Neural cell (in vitro differentiated cells): ENCODE measurements at regions not wholly inside any gene's neighbourhood (a gene's known extent, or its start where the extent isn't known, plus 50 kb on each side); places are given as distances from the start of the nearest gene placed in this dataset.

Experiments
- H2AFZ ChIP-seq: fragments of 200-600, 300-800 bp; sonication (generic), shearing (Covaris generic); 2 replicates; pipeline ENCODE4 v1.6.0; 2014; ENCODE audit warnings: low read depth, mild to moderate bottlenecking, antibody characterized with exemption, low read length, moderate library complexity
- H3F3A ChIP-seq: fragments of 200-600 bp; shearing (Covaris generic); 2 replicates; pipeline ENCODE4 v1.6.1; 2016; ENCODE audit warnings: mild to moderate bottlenecking, moderate library complexity, mixed read lengths, antibody characterized with exemption, low read length; ENCODE audit not compliant: insufficient read depth, poor library complexity, severe bottlenecking
- H3K27ac ChIP-seq: fragments of 200-600, 300-800 bp; sonication (generic), shearing (Covaris generic); 2 replicates; pipeline ENCODE4 v1.5.1; 2014; ENCODE audit warnings: mild to moderate bottlenecking, low read length, moderate library complexity
- H3K27me3 ChIP-seq: fragments of 300-800, 200-600 bp; sonication (generic), shearing (Covaris generic); 2 replicates; pipeline ENCODE4 v1.6.0; 2014; ENCODE audit warnings: mild to moderate bottlenecking, low read depth, low read length, moderate library complexity; ENCODE audit not compliant: insufficient read depth
- H3K36me3 ChIP-seq: fragments of 300-800, 200-600 bp; sonication (generic), shearing (Covaris generic); 2 replicates; pipeline ENCODE4 v1.5.1; 2014; ENCODE audit warnings: mild to moderate bottlenecking, antibody characterized with exemption, low read length, moderate library complexity; ENCODE audit not compliant: insufficient read depth
- H3K4me2 ChIP-seq: fragments of 300-800, 200-600 bp; sonication (generic), shearing (Covaris generic); 2 replicates; pipeline ENCODE4 v1.6.0; 2014; ENCODE audit warnings: mild to moderate bottlenecking, low read length
- H3K4me3 ChIP-seq: fragments of 300-800, 200-600 bp; sonication (generic), shearing (Covaris generic); 2 replicates; pipeline ENCODE4 v1.5.1; 2014; ENCODE audit warnings: mild to moderate bottlenecking, low read length, moderate library complexity
- H3K79me2 ChIP-seq: fragments of 200-600 bp; shearing (Covaris generic); replicated peaks from 2 replicates; pipeline ENCODE4 v1.6.0; 2014; ENCODE audit warnings: mild to moderate bottlenecking, low read length, moderate library complexity; ENCODE audit not compliant: insufficient read depth
- H3K9ac ChIP-seq: fragments of 300-800, 200-600 bp; sonication (generic), shearing (Covaris generic); 2 replicates; pipeline ENCODE4 v1.6.1; 2016; ENCODE audit warnings: mild to moderate bottlenecking, low read length, mixed read lengths
- H3K9me2 ChIP-seq: fragments of 200-600 bp; shearing (Covaris generic); 2 replicates; pipeline ENCODE4 v1.6.1; 2016; ENCODE audit warnings: mild to moderate bottlenecking, low read length, mixed read lengths; ENCODE audit not compliant: insufficient read depth
- H3K9me3 ChIP-seq: fragments of 200-600, 300-800 bp; sonication (generic), shearing (Covaris generic); 2 replicates; pipeline ENCODE4 v1.6.1; 2016; ENCODE audit warnings: mild to moderate bottlenecking, mixed run types, low read length, moderate library complexity, mixed read lengths
- H4K20me1 ChIP-seq: fragments of 200-600 bp; shearing (Covaris generic); 2 replicates; pipeline ENCODE4 v1.6.1; 2016; ENCODE audit warnings: mild to moderate bottlenecking, mixed run types; ENCODE audit not compliant: insufficient read depth
- EP300 ChIP-seq: fragments of 450-650 bp; conservative IDR thresholded peaks from 2 replicates; pipeline ENCODE4 v1.6.1; 2014; ENCODE audit warnings: antibody characterized with exemption, mild to moderate bottlenecking, moderate library complexity; ENCODE audit not compliant: poor library complexity, severe bottlenecking
- EZH2 ChIP-seq: fragments of 200-600, 300-800 bp; shearing (Covaris generic), sonication (generic); IDR thresholded peaks from 2 replicates; pipeline ENCODE4 v1.6.1; 2014; ENCODE audit warnings: antibody characterized with exemption, low read length, borderline replicate concordance, mild to moderate bottlenecking; ENCODE audit not compliant: insufficient read depth, poor library complexity, severe bottlenecking
- MXI1 ChIP-seq: fragments of 450-650 bp; conservative IDR thresholded peaks from 2 replicates; pipeline ENCODE4 v1.6.1; 2014; ENCODE audit warnings: antibody characterized with exemption, mild to moderate bottlenecking; ENCODE audit not compliant: poor library complexity, severe bottlenecking
- POLR2AphosphoS5 ChIP-seq: IDR thresholded peaks from 2 replicates; pipeline ENCODE4 v1.6.1; 2012
- RAD21 ChIP-seq: fragments of 450-650 bp; conservative IDR thresholded peaks from 2 replicates; pipeline ENCODE4 v1.6.1; 2014; ENCODE audit warnings: antibody characterized with exemption, mild to moderate bottlenecking, moderate library complexity
- SMC3 ChIP-seq: fragments of 450-650 bp; conservative IDR thresholded peaks from 2 replicates; pipeline ENCODE4 v1.6.1; 2014; ENCODE audit warnings: antibody characterized with exemption, mild to moderate bottlenecking, moderate library complexity; ENCODE audit not compliant: poor library complexity
- TAF1 ChIP-seq: IDR thresholded peaks from 2 replicates; pipeline ENCODE4 v1.6.1; 2012; ENCODE audit warnings: low read depth
- TF ChIP-seq, protein P1 (sequence below): IDR thresholded peaks from 2 replicates; pipeline ENCODE4 v1.6.1; 2012; ENCODE audit warnings: borderline replicate concordance
- TF ChIP-seq, protein P2 (sequence below): fragments of 450-650 bp; IDR thresholded peaks from 2 replicates; pipeline ENCODE4 v1.5.1; 2014; ENCODE audit warnings: antibody characterized with exemption, mild to moderate bottlenecking, moderate library complexity; ENCODE audit not compliant: poor library complexity, severe bottlenecking

DNA sequence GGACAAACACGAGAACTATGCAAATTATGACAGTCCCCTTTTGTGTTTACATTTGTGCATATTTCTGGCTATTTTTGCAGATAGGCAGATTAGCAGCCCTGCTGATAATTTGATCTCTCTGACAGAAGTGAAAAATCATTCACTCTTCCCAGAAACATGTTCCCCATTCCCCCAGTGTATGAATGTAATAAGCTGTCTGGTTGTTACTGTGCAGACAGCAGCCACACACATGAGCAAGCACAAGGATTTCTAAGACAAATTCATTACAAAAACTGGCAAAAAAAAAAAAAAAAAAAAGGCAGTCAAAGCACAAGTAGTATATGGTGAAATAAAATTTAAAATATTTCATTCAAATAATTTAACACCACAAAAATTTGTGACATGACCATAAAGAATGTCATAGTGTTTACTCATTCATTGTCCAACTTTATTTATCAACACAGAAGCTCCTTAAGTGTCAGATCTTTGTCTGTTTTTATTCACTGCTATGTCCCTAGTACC is 95.5 kb upstream of the VGLL2 start:
- Histone ChIP-seq H3K9me2 (no peaks in the 10 kb centered on the region), H3K4me2 (no peak overlapping the region), H3K4me3 (peak overlapping the region; percentile 23), H4K20me1 (no peaks in the 10 kb centered on the region), H3K36me3 (no peaks in the 10 kb centered on the region), H3K79me2 (no peaks in the 10 kb centered on the region), H3K27me3 (no peaks in the 10 kb centered on the region), H3K27ac (no peak overlapping the region), H2AFZ (no peak overlapping the region), H3K9me3 (no peaks in the 10 kb centered on the region), H3F3A (no peaks in the 10 kb centered on the region), H3K9ac (no peak overlapping the region)
- TF ChIP-seq MXI1 (no peak), EZH2 (no peak), TAF1 (no peak), EP300 (no peak), RAD21 (no peak), SMC3 (no peak), POLR2AphosphoS5 (no peak)
- TF ChIP-seq, protein P1, sequence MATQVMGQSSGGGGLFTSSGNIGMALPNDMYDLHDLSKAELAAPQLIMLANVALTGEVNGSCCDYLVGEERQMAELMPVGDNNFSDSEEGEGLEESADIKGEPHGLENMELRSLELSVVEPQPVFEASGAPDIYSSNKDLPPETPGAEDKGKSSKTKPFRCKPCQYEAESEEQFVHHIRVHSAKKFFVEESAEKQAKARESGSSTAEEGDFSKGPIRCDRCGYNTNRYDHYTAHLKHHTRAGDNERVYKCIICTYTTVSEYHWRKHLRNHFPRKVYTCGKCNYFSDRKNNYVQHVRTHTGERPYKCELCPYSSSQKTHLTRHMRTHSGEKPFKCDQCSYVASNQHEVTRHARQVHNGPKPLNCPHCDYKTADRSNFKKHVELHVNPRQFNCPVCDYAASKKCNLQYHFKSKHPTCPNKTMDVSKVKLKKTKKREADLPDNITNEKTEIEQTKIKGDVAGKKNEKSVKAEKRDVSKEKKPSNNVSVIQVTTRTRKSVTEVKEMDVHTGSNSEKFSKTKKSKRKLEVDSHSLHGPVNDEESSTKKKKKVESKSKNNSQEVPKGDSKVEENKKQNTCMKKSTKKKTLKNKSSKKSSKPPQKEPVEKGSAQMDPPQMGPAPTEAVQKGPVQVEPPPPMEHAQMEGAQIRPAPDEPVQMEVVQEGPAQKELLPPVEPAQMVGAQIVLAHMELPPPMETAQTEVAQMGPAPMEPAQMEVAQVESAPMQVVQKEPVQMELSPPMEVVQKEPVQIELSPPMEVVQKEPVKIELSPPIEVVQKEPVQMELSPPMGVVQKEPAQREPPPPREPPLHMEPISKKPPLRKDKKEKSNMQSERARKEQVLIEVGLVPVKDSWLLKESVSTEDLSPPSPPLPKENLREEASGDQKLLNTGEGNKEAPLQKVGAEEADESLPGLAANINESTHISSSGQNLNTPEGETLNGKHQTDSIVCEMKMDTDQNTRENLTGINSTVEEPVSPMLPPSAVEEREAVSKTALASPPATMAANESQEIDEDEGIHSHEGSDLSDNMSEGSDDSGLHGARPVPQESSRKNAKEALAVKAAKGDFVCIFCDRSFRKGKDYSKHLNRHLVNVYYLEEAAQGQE, result no peak
- TF ChIP-seq, protein P2, sequence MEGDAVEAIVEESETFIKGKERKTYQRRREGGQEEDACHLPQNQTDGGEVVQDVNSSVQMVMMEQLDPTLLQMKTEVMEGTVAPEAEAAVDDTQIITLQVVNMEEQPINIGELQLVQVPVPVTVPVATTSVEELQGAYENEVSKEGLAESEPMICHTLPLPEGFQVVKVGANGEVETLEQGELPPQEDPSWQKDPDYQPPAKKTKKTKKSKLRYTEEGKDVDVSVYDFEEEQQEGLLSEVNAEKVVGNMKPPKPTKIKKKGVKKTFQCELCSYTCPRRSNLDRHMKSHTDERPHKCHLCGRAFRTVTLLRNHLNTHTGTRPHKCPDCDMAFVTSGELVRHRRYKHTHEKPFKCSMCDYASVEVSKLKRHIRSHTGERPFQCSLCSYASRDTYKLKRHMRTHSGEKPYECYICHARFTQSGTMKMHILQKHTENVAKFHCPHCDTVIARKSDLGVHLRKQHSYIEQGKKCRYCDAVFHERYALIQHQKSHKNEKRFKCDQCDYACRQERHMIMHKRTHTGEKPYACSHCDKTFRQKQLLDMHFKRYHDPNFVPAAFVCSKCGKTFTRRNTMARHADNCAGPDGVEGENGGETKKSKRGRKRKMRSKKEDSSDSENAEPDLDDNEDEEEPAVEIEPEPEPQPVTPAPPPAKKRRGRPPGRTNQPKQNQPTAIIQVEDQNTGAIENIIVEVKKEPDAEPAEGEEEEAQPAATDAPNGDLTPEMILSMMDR, result no peak

DNA sequence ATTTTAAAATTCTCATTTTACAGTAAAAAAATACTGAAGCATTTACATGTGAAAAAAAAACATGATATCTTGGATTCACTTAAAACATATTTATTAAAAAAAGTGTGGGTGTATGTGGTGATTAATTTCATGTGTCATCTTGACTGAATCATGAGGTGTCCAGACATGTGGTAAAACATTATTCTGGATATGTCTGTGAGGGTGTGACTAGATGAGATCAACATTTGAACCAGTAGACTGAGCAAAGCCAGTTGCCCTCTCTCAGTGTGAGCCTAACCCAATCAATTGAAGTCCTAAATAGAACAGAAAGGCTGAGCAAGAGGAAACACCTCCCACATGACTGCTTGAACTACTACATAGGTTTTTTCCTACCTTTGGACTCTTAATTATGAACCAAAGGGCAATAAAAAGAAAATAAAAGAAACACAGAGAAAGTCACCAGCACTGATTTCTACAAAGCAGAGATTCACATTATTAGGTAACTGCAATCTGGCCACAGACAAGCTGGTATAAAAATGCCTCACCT is 90.5 kb upstream of the VGLL2 start:
- Histone ChIP-seq H3K4me3 (no peak overlapping the region), H3K36me3 (no peaks in the 10 kb centered on the region), H2AFZ (no peak overlapping the region), H3F3A (no peaks in the 10 kb centered on the region), H3K27me3 (no peaks in the 10 kb centered on the region), H4K20me1 (no peaks in the 10 kb centered on the region), H3K9me2 (no peaks in the 10 kb centered on the region), H3K4me2 (no peak overlapping the region), H3K79me2 (no peaks in the 10 kb centered on the region), H3K9ac (no peak overlapping the region), H3K27ac (no peak overlapping the region), H3K9me3 (no peaks in the 10 kb centered on the region)
- no peak for TF ChIP-seq SMC3
- TF ChIP-seq EP300, result no peak
- no peak for TF ChIP-seq MXI1
- TF ChIP-seq, protein P1, result no peak
- TF ChIP-seq, protein P2, result no peak
- TF ChIP-seq RAD21, result no peak
- no peak for TF ChIP-seq TAF1
- no peak for TF ChIP-seq EZH2
- TF ChIP-seq POLR2AphosphoS5, result no peak
